HEK293T (cell line): ENCODE measurements at regions not wholly inside any gene's neighbourhood (a gene's known extent, or its start where the extent isn't known, plus 50 kb on each side); places are given as distances from the start of the nearest gene placed in this dataset.

ENCODE experiments used
- CTCF ChIA-PET: fragments of 350-600 bp; formaldehyde crosslinking; extraction: SDS; loops from one replicate; lab custom pipeline; 2021; ENCODE audit warnings: antibody characterized with exemption, inconsistent platforms; lab: Yijun Ruan, JAX
- POLR2A ChIA-PET: fragments of 350-600 bp; formaldehyde crosslinking; extraction: SDS; loops from one replicate; lab custom pipeline; 2020; ENCODE audit warnings: antibody characterized with exemption, inconsistent platforms; lab: Yijun Ruan, JAX
- DNase-seq: peaks from one replicate; pipeline ENCODE4 v3.0.0; 2012; ENCODE audit warnings: mixed read lengths; ENCODE audit errors: extremely low spot score
- ARNT ChIP-seq: fragments of 450-650 bp; IDR thresholded peaks from 2 replicates; pipeline ENCODE4 v1.6.1; 2017; ENCODE audit warnings: mild to moderate bottlenecking
- BHLHE40 ChIP-seq: fragments of 450-650 bp; IDR thresholded peaks from 2 replicates; pipeline ENCODE4 v1.6.1; 2016; ENCODE audit warnings: mild to moderate bottlenecking, moderate library complexity, borderline replicate concordance
- CTBP1 ChIP-seq: fragments of 450-650 bp; IDR thresholded peaks from 2 replicates; pipeline ENCODE4 v1.6.1; 2016; ENCODE audit warnings: borderline replicate concordance
- ELF4 ChIP-seq: fragments of 450-650 bp; IDR thresholded peaks from 2 replicates; pipeline ENCODE4 v1.6.1; 2017; ENCODE audit warnings: antibody characterized with exemption
- FOXA1 ChIP-seq: fragments of 450-650 bp; IDR thresholded peaks from 2 replicates; pipeline ENCODE4 v1.6.1; 2016; ENCODE audit warnings: mild to moderate bottlenecking
- FOXK2 ChIP-seq: fragments of 450-650 bp; IDR thresholded peaks from 2 replicates; pipeline ENCODE4 v1.6.1; 2016; ENCODE audit warnings: mild to moderate bottlenecking
- FOXM1 ChIP-seq: fragments of 450-650 bp; IDR thresholded peaks from 2 replicates; pipeline ENCODE4 v1.6.1; 2017; ENCODE audit warnings: mild to moderate bottlenecking, borderline replicate concordance
- HDGF ChIP-seq: fragments of 450-650 bp; IDR thresholded peaks from 2 replicates; pipeline ENCODE4 v1.6.1; 2017; ENCODE audit warnings: antibody characterized with exemption, borderline replicate concordance
- L3MBTL2 ChIP-seq: fragments of 450-650 bp; conservative IDR thresholded peaks from 2 replicates; pipeline ENCODE4 v1.6.1; 2016; ENCODE audit warnings: mild to moderate bottlenecking
- LEF1 ChIP-seq: fragments of 450-650 bp; IDR thresholded peaks from 2 replicates; pipeline ENCODE4 v1.6.1; 2017; ENCODE audit warnings: mild to moderate bottlenecking, borderline replicate concordance
- NFRKB ChIP-seq: fragments of 450-650 bp; IDR thresholded peaks from 2 replicates; pipeline ENCODE4 v1.6.1; 2016; ENCODE audit warnings: mild to moderate bottlenecking, moderate library complexity
- SP1 ChIP-seq: fragments of 450-650 bp; IDR thresholded peaks from 2 replicates; pipeline ENCODE4 v1.6.1; 2017
- SUZ12 ChIP-seq: fragments of 450-650 bp; IDR thresholded peaks from 2 replicates; pipeline ENCODE4 v1.6.1; 2016; ENCODE audit warnings: mild to moderate bottlenecking
- TARDBP ChIP-seq: fragments of 450-650 bp; IDR thresholded peaks from 2 replicates; pipeline ENCODE4 v1.6.1; 2016
- ZNF384 ChIP-seq: fragments of 450-650 bp; IDR thresholded peaks from 2 replicates; pipeline ENCODE4 v1.6.1; 2016
- TF ChIP-seq, protein P1 (sequence below): fragments of 450-650 bp; IDR thresholded peaks from 2 replicates; pipeline ENCODE4 v1.6.1; 2016

DNA sequence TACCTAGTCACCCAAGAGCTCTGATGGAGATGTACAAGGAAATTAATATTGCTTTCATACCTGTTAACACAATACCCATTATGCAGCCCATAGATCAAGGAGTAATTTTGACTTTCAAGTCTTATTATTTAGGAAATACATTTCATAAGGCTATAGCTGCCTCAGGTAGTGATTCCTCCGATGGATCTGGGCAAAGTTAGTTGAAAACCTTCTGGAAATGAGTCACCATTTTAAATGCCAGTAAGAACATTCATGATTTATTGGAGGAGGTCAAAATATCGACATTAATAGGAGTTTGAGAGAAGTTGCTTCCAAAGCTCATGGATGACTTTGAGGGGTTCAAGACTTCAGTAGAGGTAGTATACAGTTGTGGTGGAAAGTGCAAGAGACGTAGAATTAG is 931.4 kb upstream of the ACVR2A start:
- POLR2A ChIA-PET = interaction anchor here (0.8 kb wide), 1 partner anchor 197 kb away, joined by 3 read pairs; no protein-coding TSS in a partner anchor
- no peak for DNase-seq
- CTCF ChIA-PET = no interaction called here
- TF ChIP-seq, protein P1, sequence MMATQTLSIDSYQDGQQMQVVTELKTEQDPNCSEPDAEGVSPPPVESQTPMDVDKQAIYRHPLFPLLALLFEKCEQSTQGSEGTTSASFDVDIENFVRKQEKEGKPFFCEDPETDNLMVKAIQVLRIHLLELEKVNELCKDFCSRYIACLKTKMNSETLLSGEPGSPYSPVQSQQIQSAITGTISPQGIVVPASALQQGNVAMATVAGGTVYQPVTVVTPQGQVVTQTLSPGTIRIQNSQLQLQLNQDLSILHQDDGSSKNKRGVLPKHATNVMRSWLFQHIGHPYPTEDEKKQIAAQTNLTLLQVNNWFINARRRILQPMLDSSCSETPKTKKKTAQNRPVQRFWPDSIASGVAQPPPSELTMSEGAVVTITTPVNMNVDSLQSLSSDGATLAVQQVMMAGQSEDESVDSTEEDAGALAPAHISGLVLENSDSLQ = no peak

DNA sequence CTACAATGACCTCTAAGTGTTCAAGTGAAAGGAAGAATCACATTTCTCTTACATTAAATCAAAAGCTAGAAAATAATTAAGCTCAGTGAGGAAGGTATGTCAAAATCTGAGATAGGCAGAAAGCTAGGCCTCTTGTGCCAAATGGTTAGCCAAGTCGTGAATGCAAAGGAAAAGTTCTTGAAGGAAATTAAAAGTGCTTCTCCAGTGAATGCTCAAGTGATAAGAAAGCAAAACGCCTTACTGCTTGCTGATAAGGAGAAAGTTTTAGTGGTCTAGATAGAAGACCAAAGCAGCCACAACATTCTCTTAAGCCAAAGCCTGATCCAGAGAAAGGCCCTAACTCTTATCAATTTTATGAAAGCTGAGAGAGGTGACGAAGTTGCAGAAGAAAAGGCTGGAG is 932.3 kb upstream of the ACVR2A start:
- no peak for DNase-seq
- CTCF ChIA-PET = no interaction called here
- POLR2A ChIA-PET = no interaction called here
- TF ChIP-seq NFRKB (no peak), FOXA1 (no peak), L3MBTL2 (no peak), SUZ12 (no peak), TARDBP (no peak), SP1 (no peak), CTBP1 (no peak), FOXM1 (no peak), ARNT (no peak), ZNF384 (no peak), BHLHE40 (no peak), FOXK2 (no peak), ELF4 (no peak), HDGF (no peak)
- TF ChIP-seq, protein P1 = no peak

DNA sequence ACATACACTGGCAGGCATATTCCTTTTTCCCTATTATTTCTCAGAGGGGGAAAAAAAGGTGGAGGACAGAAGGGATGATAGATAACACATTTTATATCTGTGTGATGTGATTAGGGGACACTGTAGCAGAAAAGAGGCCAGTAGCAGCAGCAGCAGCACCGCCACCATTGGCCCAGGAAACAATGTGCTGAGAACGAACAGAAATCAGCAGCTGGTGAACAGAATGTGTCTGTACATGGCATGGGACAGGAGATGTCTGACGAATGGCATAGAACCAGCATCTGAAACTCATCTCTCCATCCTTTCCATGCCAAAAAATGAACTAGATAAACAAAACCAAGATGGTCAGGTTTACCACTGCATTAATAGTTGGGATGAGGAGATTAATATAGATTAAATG is 936.1 kb upstream of the ACVR2A start:
- DNase-seq = no peak
- ChIA-PET CTCF (no interaction called here), POLR2A (no interaction called here)
- no peak for TF ChIP-seq ARNT
- no peak for TF ChIP-seq NFRKB
- TF ChIP-seq BHLHE40 = no peak
- no peak for TF ChIP-seq HDGF
- no peak for TF ChIP-seq TARDBP
- no peak for TF ChIP-seq SUZ12
- no peak for TF ChIP-seq SP1
- no peak for TF ChIP-seq ZNF384
- no peak for TF ChIP-seq FOXM1
- no peak for TF ChIP-seq FOXK2
- TF ChIP-seq ELF4 = no peak
- TF ChIP-seq, protein P1 = no peak
- TF ChIP-seq CTBP1 = no peak
- TF ChIP-seq FOXA1 = no peak
- no peak for TF ChIP-seq LEF1
- TF ChIP-seq L3MBTL2 = no peak

DNA sequence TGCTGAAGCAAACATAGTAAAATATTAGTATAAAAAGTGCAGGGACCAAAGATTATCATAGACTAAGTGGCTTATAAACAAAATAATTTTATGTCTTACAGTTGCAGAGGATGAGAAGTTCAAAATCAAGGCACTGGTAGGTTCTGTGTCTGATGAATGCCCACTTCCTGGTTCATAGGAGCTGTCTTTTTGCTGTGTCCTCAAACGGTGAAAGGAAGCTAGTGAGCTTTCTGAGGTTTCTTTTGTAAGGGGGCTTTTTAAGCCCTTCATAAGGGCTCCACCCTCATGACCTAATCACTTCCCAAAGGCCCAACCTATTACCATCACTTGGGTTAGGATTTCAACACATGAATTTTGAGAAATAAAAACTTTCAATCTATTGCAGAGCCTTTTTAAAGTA is 946.7 kb upstream of the ACVR2A start:
- ChIA-PET POLR2A (no interaction called here), CTCF (no interaction called here)
- no peak for TF ChIP-seq ZNF384
- TF ChIP-seq HDGF = no peak
- TF ChIP-seq CTBP1 = no peak
- TF ChIP-seq, protein P1 = no peak
- no peak for TF ChIP-seq FOXK2
- no peak for TF ChIP-seq ELF4
- no peak for TF ChIP-seq SP1
- no peak for TF ChIP-seq ARNT
- TF ChIP-seq FOXA1 = no peak
- no peak for TF ChIP-seq NFRKB
- no peak for TF ChIP-seq LEF1
- no peak for TF ChIP-seq SUZ12
- TF ChIP-seq L3MBTL2 = no peak
- TF ChIP-seq TARDBP = no peak
- TF ChIP-seq FOXM1 = no peak
- no peak for TF ChIP-seq BHLHE40
- DNase-seq = no peak

DNA sequence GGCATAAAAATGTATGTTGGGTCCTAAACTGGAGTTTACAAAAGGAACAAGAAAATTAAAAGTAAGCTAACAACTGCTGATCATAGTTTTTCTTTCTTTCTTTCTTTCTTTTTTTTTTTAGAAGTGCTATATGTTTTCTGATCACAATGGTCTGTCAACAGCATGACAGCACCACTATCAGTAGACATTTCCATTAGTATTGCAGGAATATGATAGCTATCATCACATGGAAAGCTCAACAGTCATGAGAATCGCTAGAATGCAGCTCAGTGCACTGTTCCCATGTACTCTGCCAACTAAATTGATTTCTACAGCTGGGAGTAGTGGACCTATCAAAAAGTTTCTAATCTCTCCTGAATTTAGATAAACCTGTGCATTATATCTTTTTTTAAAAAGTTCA is 950.3 kb upstream of the ACVR2A start:
- no peak for DNase-seq
- ChIA-PET CTCF (no interaction called here), POLR2A (no interaction called here)
- TF ChIP-seq HDGF (no peak), ARNT (no peak), BHLHE40 (no peak), ELF4 (no peak), FOXM1 (no peak), TARDBP (no peak), FOXK2 (no peak), SUZ12 (no peak), NFRKB (no peak)
- TF ChIP-seq, protein P1 = no peak
